HepG2 (cell line): ENCODE measurements at regions not wholly inside any gene's neighbourhood (a gene's known extent, or its start where the extent isn't known, plus 50 kb on each side); places are given as distances from the start of the nearest gene placed in this dataset.

Experiments
- ATAC-seq: fragments of 200-7000 bp; cut with Tn5 transposase; 3 replicates; pipeline ENCODE4 v1.9.1; 2020; ENCODE audit warnings: mild to moderate bottlenecking, moderate library complexity
- BruUV-seq: library from RNA; stranded (reverse); fragments of 400-500 nt; replicated peaks from 2 replicates; lab custom pipeline; 2021; lab: Mats Ljungman, UMichigan
- CTCF ChIA-PET: fragments of 300-600 bp; formaldehyde crosslinking; extraction: SDS; loops from one replicate; lab custom pipeline; 2021; ENCODE audit warnings: low total read pairs, inconsistent platforms, low intra/inter-chr PET ratio; lab: Yijun Ruan, JAX
- POLR2A ChIA-PET: fragments of 350-600 bp; sonication (Branson Sonifier 250); formaldehyde crosslinking; loops from one replicate; lab custom pipeline; 2020; ENCODE audit warnings: antibody characterized with exemption, inconsistent platforms; lab: Yijun Ruan, JAX
- DNase-seq: peaks from one replicate; pipeline ENCODE4 v3.0.0-alpha.2; 2015; ENCODE audit warnings: low spot score
- FAIRE-seq: peaks from 3 replicates; lab custom pipeline; 2011; peaks lifted over from hg19 to GRCh38; lab: Jason Lieb, UNC
- H2AFZ ChIP-seq: one replicate; pipeline ENCODE4 v1.6.1; 2011; ENCODE audit warnings: low read length, inconsistent platforms
- H3K27ac ChIP-seq: fragments of 300-600 bp; 3 replicates; pipeline ENCODE4 v1.8.0; 2011; ENCODE audit warnings: mixed run types, mild to moderate bottlenecking, mixed read lengths, low read length, inconsistent platforms; ENCODE audit not compliant: insufficient read depth; ENCODE audit errors: extremely low read length
- H3K27me3 ChIP-seq, 2 experiments: fragments of 200-600 bp in 1 of 2; 2 replicates in 1 of 2; 3 replicates in 1 of 2; pipeline versions ENCODE4 v1.6.0 to v1.8.0; 2011; ENCODE audit warnings: low read length in 2 of 2, mild to moderate bottlenecking in 2 of 2, moderate library complexity in 2 of 2, inconsistent platforms in 1 of 2; ENCODE audit not compliant: insufficient read depth in 2 of 2, control insufficient read depth in 1 of 2
- H3K36me3 ChIP-seq, 2 experiments: fragments of 200-600 bp in 1 of 2; replicated peaks in 1 of 2; 2 replicates in 1 of 2; 3 replicates in 1 of 2; pipeline versions ENCODE4 v1.5.1 to v1.8.0; 2011; ENCODE audit warnings: low read length in 2 of 2, inconsistent platforms in 1 of 2; ENCODE audit not compliant: insufficient read depth in 2 of 2, control insufficient read depth in 1 of 2
- H3K4me1 ChIP-seq: 2 replicates; pipeline ENCODE4 v1.5.1; 2012; ENCODE audit warnings: low read length, inconsistent platforms; ENCODE audit not compliant: insufficient read depth
- H3K4me2 ChIP-seq: 2 replicates; pipeline ENCODE4 v1.6.0; 2011; ENCODE audit warnings: low read depth, low read length, inconsistent platforms
- H3K4me3 ChIP-seq, 3 experiments: fragments of 200-600 bp in 1 of 3; sonication (generic), shearing (Covaris generic) in 1 of 3; replicated peaks in 1 of 3; 2 replicates each; pipeline ENCODE4 v1.5.1; 2011 to 2016; ENCODE audit warnings: low read length in 3 of 3, inconsistent platforms in 2 of 3, low read depth in 2 of 3, mild to moderate bottlenecking in 2 of 3, control low read depth in 1 of 3, mixed read lengths in 1 of 3; ENCODE audit not compliant: insufficient read depth in 1 of 3
- H3K79me2 ChIP-seq: one replicate; pipeline ENCODE4 v1.6.1; 2011; ENCODE audit warnings: low read length, inconsistent platforms; ENCODE audit not compliant: insufficient read depth
- H3K9ac ChIP-seq: 2 replicates; pipeline ENCODE4 v1.6.0; 2011; ENCODE audit warnings: mild to moderate bottlenecking, low read depth, low read length, inconsistent platforms; ENCODE audit not compliant: insufficient read depth
- H3K9me3 ChIP-seq: 2 replicates; pipeline ENCODE4 v1.5.1; 2012; ENCODE audit warnings: mild to moderate bottlenecking, low read length
- H4K20me1 ChIP-seq: 2 replicates; pipeline ENCODE4 v1.6.0; 2011; ENCODE audit warnings: inconsistent platforms, mild to moderate bottlenecking, low read length, moderate library complexity; ENCODE audit not compliant: insufficient read depth
- BORCS8-MEF2B ChIP-seq: sonication (generic); formaldehyde crosslinking; IDR thresholded peaks from 2 replicates; pipeline ENCODE4 v1.8.0; 2022; ENCODE audit warnings: mild to moderate bottlenecking, missing genetic modification reagents
- HOXD1 ChIP-seq: sonication (generic); formaldehyde crosslinking; IDR thresholded peaks from 2 replicates; pipeline ENCODE4 v1.5.0; 2020; ENCODE audit warnings: missing genetic modification reagents
- PAX8 ChIP-seq: sonication (generic); formaldehyde crosslinking; IDR thresholded peaks from 2 replicates; pipeline ENCODE4 v1.8.0; 2022; ENCODE audit warnings: mild to moderate bottlenecking, missing genetic modification reagents, borderline replicate concordance
- SRSF4 ChIP-seq: fragments of 200-400 bp; formaldehyde crosslinking; IDR thresholded peaks from one replicate; pipeline ENCODE4 v1.6.1; 2018; ENCODE audit warnings: mild to moderate bottlenecking, low read depth, low read length, moderate library complexity; ENCODE audit not compliant: poor library complexity, severe bottlenecking
- ZFP37 ChIP-seq: sonication (generic); formaldehyde crosslinking; IDR thresholded peaks from 2 replicates; pipeline ENCODE4 v1.4.0; 2020; ENCODE audit warnings: missing genetic modification reagents, borderline replicate concordance
- ZNF614 ChIP-seq: IDR thresholded peaks from 2 replicates; pipeline ENCODE4 v1.6.1; 2018; ENCODE audit warnings: missing biosample characterization, missing genetic modification reagents, inconsistent platforms, borderline replicate concordance
- WGBS: methylation state at CpG from one replicate; pipeline ENCODE4 v1.1.6; 2017; ENCODE audit warnings: low lambda C conversion rate; 5-methylcytosine and 5-hydroxymethylcytosine counted together
- in situ Hi-C: cut with HindIII; loops from 2 replicates; pipeline ENCODE4 v1.10.0; 2017; ENCODE audit warnings: low pct_unique_long_range_greater_than_20kb; ENCODE audit not compliant: extremely low pct_ligation_motif_present
- intact Hi-C: fragments of 100-400 bp; cut with micrococcal nuclease; formaldehyde crosslinking; loops from one replicate; pipeline ENCODE4 v1.10.0; 2022; ENCODE audit not compliant: unreplicated experiment
- TF ChIP-seq, protein P1 (sequence below): sonication (generic); formaldehyde crosslinking; IDR thresholded peaks from 2 replicates; pipeline ENCODE4 v1.5.1; 2020; ENCODE audit warnings: mild to moderate bottlenecking, missing genetic modification reagents, borderline replicate concordance
- TF ChIP-seq, protein P2 (sequence below): sonication (generic); formaldehyde crosslinking; IDR thresholded peaks from 2 replicates; pipeline ENCODE4 v1.4.0; 2020; ENCODE audit warnings: missing genetic modification reagents, borderline replicate concordance
- TF ChIP-seq, protein P3 (sequence below): sonication (generic); formaldehyde crosslinking; IDR thresholded peaks from 2 replicates; pipeline ENCODE4 v1.8.1; 2022; ENCODE audit warnings: mild to moderate bottlenecking, missing genetic modification reagents

DNA sequence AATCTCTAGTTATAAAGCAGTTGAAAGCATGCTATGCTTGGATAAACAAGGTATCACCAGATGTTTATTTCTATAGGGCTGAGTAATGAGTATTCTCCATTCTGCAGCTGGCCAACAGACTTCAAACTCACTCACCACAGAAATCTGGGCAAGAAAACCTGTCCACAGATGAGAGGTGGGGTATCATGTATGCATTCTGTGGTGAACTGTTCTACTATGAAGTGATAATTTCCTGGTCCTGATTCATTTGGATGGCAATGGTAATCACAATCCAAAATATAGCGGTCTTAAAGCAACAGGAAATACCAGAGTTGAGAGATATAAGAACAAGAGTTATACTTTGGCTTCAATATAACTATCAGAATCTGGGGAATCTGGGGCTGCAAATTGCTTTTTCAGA is 65.9 kb upstream of the EFNA5 start:
- ATAC-seq (no peak), DNase-seq (no peak), FAIRE-seq (no peak)
- Histone ChIP-seq H3K27ac (no peak overlapping the region), H3K4me3 (no peak overlapping the region), H3K79me2 (no peaks in the 10 kb centered on the region), H3K4me1 (no peaks in the 10 kb centered on the region), H3K27me3 (no peaks in the 10 kb centered on the region), H3K9ac (no peak overlapping the region), H4K20me1 (no peaks in the 10 kb centered on the region), H3K36me3 (no peaks in the 10 kb centered on the region), H3K9me3 (no peaks in the 10 kb centered on the region), H2AFZ (no peak overlapping the region), H3K4me2 (no peak overlapping the region)
- no TSS peak for BruUV-seq
- intact Hi-C loops, result no loop called here
- 43% methylated on average over 1 of the region's 1 CpG for WGBS
- ChIA-PET POLR2A (no interaction called here), CTCF (no interaction called here)
- in situ Hi-C loops, result no loop called here
- no peak for TF ChIP-seq SRSF4
- no peak for TF ChIP-seq PAX8
- TF ChIP-seq, protein P1, sequence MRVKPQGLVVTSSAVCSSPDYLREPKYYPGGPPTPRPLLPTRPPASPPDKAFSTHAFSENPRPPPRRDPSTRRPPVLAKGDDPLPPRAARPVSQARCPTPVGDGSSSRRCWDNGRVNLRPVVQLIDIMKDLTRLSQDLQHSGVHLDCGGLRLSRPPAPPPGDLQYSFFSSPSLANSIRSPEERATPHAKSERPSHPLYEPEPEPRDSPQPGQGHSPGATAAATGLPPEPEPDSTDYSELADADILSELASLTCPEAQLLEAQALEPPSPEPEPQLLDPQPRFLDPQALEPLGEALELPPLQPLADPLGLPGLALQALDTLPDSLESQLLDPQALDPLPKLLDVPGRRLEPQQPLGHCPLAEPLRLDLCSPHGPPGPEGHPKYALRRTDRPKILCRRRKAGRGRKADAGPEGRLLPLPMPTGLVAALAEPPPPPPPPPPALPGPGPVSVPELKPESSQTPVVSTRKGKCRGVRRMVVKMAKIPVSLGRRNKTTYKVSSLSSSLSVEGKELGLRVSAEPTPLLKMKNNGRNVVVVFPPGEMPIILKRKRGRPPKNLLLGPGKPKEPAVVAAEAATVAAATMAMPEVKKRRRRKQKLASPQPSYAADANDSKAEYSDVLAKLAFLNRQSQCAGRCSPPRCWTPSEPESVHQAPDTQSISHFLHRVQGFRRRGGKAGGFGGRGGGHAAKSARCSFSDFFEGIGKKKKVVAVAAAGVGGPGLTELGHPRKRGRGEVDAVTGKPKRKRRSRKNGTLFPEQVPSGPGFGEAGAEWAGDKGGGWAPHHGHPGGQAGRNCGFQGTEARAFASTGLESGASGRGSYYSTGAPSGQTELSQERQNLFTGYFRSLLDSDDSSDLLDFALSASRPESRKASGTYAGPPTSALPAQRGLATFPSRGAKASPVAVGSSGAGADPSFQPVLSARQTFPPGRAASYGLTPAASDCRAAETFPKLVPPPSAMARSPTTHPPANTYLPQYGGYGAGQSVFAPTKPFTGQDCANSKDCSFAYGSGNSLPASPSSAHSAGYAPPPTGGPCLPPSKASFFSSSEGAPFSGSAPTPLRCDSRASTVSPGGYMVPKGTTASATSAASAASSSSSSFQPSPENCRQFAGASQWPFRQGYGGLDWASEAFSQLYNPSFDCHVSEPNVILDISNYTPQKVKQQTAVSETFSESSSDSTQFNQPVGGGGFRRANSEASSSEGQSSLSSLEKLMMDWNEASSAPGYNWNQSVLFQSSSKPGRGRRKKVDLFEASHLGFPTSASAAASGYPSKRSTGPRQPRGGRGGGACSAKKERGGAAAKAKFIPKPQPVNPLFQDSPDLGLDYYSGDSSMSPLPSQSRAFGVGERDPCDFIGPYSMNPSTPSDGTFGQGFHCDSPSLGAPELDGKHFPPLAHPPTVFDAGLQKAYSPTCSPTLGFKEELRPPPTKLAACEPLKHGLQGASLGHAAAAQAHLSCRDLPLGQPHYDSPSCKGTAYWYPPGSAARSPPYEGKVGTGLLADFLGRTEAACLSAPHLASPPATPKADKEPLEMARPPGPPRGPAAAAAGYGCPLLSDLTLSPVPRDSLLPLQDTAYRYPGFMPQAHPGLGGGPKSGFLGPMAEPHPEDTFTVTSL (CRISPR knock-in tag), result no peak
- TF ChIP-seq BORCS8-MEF2B (CRISPR knock-in tag), result no peak
- TF ChIP-seq ZNF614, result no peak
- TF ChIP-seq, protein P2, sequence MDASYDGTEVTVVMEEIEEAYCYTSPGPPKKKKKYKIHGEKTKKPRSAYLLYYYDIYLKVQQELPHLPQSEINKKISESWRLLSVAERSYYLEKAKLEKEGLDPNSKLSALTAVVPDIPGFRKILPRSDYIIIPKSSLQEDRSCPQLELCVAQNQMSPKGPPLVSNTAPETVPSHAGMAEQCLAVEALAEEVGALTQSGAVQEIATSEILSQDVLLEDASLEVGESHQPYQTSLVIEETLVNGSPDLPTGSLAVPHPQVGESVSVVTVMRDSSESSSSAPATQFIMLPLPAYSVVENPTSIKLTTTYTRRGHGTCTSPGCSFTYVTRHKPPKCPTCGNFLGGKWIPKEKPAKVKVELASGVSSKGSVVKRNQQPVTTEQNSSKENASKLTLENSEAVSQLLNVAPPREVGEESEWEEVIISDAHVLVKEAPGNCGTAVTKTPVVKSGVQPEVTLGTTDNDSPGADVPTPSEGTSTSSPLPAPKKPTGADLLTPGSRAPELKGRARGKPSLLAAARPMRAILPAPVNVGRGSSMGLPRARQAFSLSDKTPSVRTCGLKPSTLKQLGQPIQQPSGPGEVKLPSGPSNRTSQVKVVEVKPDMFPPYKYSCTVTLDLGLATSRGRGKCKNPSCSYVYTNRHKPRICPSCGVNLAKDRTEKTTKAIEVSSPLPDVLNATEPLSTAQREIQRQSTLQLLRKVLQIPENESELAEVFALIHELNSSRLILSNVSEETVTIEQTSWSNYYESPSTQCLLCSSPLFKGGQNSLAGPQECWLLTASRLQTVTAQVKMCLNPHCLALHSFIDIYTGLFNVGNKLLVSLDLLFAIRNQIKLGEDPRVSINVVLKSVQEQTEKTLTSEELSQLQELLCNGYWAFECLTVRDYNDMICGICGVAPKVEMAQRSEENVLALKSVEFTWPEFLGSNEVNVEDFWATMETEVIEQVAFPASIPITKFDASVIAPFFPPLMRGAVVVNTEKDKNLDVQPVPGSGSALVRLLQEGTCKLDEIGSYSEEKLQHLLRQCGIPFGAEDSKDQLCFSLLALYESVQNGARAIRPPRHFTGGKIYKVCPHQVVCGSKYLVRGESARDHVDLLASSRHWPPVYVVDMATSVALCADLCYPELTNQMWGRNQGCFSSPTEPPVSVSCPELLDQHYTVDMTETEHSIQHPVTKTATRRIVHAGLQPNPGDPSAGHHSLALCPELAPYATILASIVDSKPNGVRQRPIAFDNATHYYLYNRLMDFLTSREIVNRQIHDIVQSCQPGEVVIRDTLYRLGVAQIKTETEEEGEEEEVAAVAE (CRISPR knock-in tag), result no peak
- no peak for TF ChIP-seq HOXD1 (CRISPR knock-in tag)
- no peak for TF ChIP-seq ZFP37 (CRISPR knock-in tag)
- TF ChIP-seq, protein P3, sequence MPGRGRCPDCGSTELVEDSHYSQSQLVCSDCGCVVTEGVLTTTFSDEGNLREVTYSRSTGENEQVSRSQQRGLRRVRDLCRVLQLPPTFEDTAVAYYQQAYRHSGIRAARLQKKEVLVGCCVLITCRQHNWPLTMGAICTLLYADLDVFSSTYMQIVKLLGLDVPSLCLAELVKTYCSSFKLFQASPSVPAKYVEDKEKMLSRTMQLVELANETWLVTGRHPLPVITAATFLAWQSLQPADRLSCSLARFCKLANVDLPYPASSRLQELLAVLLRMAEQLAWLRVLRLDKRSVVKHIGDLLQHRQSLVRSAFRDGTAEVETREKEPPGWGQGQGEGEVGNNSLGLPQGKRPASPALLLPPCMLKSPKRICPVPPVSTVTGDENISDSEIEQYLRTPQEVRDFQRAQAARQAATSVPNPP (CRISPR knock-in tag), result no peak
